ENCODE measurements at regions not wholly inside any gene's neighbourhood (a gene's known extent, or its start where the extent isn't known, plus 50 kb on each side); places are given as distances from the start of the nearest gene placed in this dataset.
"Not testable (repeated sequence)": the region's sequence is repeated elsewhere in the genome, so short reads cannot be mapped to it uniquely, and the experiment has no call there.

- no peak overlapping the region for H3K4me3 ChIP-seq (ENCODE audit: control insufficient read depth in 1 of 2, extremely low read depth in 1 of 2, low read length in 1 of 2)
- Mint-ChIP-seq H3K9me3 (no peaks in the 10 kb centered on the region), H3K4me1 (no peaks in the 10 kb centered on the region), H3K27me3 (peaks cover 5% of the 10 kb centered on the region in 2 donors), H3K36me3 (no peaks in the 10 kb centered on the region), H3K4me3 (no peak overlapping the region), H3K27ac (no peak overlapping the region)
- H3K9me3 ChIP-seq = no peaks in the 10 kb centered on the region
- H3K27me3 ChIP-seq (replicated peaks in 1 of 2; ENCODE audit: control insufficient read depth in 2 of 2, extremely low read depth in 1 of 2, insufficient read depth in 2 of 2, low read length in 1 of 2) = peaks cover 0 to 5% of the 10 kb centered on the region in 2 experiments
- DNase-seq (no peak), ATAC-seq (replicated peaks in 1 of 4) (no peak)
- POLR2A ChIA-PET = no interaction called here
- H3K36me3 ChIP-seq (ENCODE audit: control insufficient read depth in 2 of 2, extremely low read depth in 1 of 2, insufficient read depth in 1 of 2, low read length in 1 of 2) = no peaks in the 10 kb centered on the region
- H3K4me1 ChIP-seq (ENCODE audit: control insufficient read depth in 1 of 2, extremely low read depth in 1 of 2, insufficient read depth in 2 of 2, low read length in 2 of 2) = no peaks in the 10 kb centered on the region
- WGBS (ENCODE audit: insufficient coverage) = 0% methylated on average over 1 of the region's 3 CpGs
- no peak overlapping the region for H3K27ac ChIP-seq (ENCODE audit: low read length)
- CTCF ChIA-PET = no interaction called here
Measured at GRCh38 chr1:14415396-14415795, 183.1 kb upstream of the KAZN start.

- ATAC-seq (replicated peaks in 1 of 4); H3K9me3 ChIP-seq; H3K36me3 ChIP-seq (ENCODE audit: control insufficient read depth in 2 of 2, extremely low read depth in 1 of 2, insufficient read depth in 1 of 2, low read length in 1 of 2); H3K4me1 ChIP-seq (ENCODE audit: control insufficient read depth in 1 of 2, extremely low read depth in 1 of 2, insufficient read depth in 2 of 2, low read length in 2 of 2); H3K9me3 Mint-ChIP-seq; H3K27me3 Mint-ChIP-seq; H3K27ac ChIP-seq (ENCODE audit: low read length); POLR2A ChIA-PET; H3K4me3 ChIP-seq (ENCODE audit: control insufficient read depth in 1 of 2, extremely low read depth in 1 of 2, low read length in 1 of 2); DNase-seq; H3K27me3 ChIP-seq (replicated peaks in 1 of 2; ENCODE audit: control insufficient read depth in 2 of 2, extremely low read depth in 1 of 2, insufficient read depth in 2 of 2, low read length in 1 of 2); CTCF ChIA-PET; H3K4me3 Mint-ChIP-seq; H3K36me3 Mint-ChIP-seq; H3K4me1 Mint-ChIP-seq; H3K27ac Mint-ChIP-seq: not testable (repeated sequence)
- WGBS (ENCODE audit: insufficient coverage) = 89% methylated on average over 7 of the region's 15 CpGs
Measured at GRCh38 chr1:14419778-14420218, 178.7 kb upstream of the KAZN start.

GRCh38 chr1:14420686-14421085 lies 177.8 kb upstream of the KAZN start:
- H3K27me3 Mint-ChIP-seq = peaks cover 0 to 6% of the 10 kb centered on the region in 2 donors
- DNase-seq (no peak), ATAC-seq (replicated peaks in 1 of 4) (no peak)
- Histone ChIP-seq H3K4me3 (ENCODE audit: control insufficient read depth in 1 of 2, extremely low read depth in 1 of 2, low read length in 1 of 2) (no peak overlapping the region), H3K36me3 (ENCODE audit: control insufficient read depth in 2 of 2, extremely low read depth in 1 of 2, insufficient read depth in 1 of 2, low read length in 1 of 2) (no peaks in the 10 kb centered on the region), H3K9me3 (no peaks in the 10 kb centered on the region), H3K27ac (ENCODE audit: low read length) (no peak overlapping the region), H3K27me3 (replicated peaks in 1 of 2; ENCODE audit: control insufficient read depth in 2 of 2, extremely low read depth in 1 of 2, insufficient read depth in 2 of 2, low read length in 1 of 2) (peaks cover 0 to 3% of the 10 kb centered on the region in 2 experiments), H3K4me1 (ENCODE audit: control insufficient read depth in 1 of 2, extremely low read depth in 1 of 2, insufficient read depth in 2 of 2, low read length in 2 of 2) (no peaks in the 10 kb centered on the region)
- WGBS (ENCODE audit: insufficient coverage) = 96% methylated on average over 10 of the region's 26 CpGs
- ChIA-PET POLR2A (no interaction called here), CTCF (no interaction called here)
- H3K4me3 Mint-ChIP-seq = no peak overlapping the region
- no peaks in the 10 kb centered on the region for H3K9me3 Mint-ChIP-seq
- no peaks in the 10 kb centered on the region for H3K36me3 Mint-ChIP-seq
- H3K27ac Mint-ChIP-seq = no peak overlapping the region
- H3K4me1 Mint-ChIP-seq = no peaks in the 10 kb centered on the region

GRCh38 chr1:14421295-14421976 lies 177.0 kb upstream of the KAZN start:
- Mint-ChIP-seq H3K27ac (no peak overlapping the region), H3K4me1 (no peaks in the 10 kb centered on the region), H3K4me3 (no peak overlapping the region), H3K27me3 (peaks cover 0 to 6% of the 10 kb centered on the region in 2 donors), H3K36me3 (no peaks in the 10 kb centered on the region), H3K9me3 (no peaks in the 10 kb centered on the region)
- WGBS (ENCODE audit: insufficient coverage) = 91% methylated on average over 4 of the region's 5 CpGs
- H3K36me3 ChIP-seq (ENCODE audit: control insufficient read depth in 2 of 2, extremely low read depth in 1 of 2, insufficient read depth in 1 of 2, low read length in 1 of 2) = no peaks in the 10 kb centered on the region
- H3K27me3 ChIP-seq (replicated peaks in 1 of 2; ENCODE audit: control insufficient read depth in 2 of 2, extremely low read depth in 1 of 2, insufficient read depth in 2 of 2, low read length in 1 of 2) = peaks cover 0 to 3% of the 10 kb centered on the region in 2 experiments
- POLR2A ChIA-PET = no interaction called here
- DNase-seq = no peak
- H3K9me3 ChIP-seq = no peaks in the 10 kb centered on the region
- CTCF ChIA-PET = interaction anchor here in 1 of 2 donors (0.6 kb wide), 1 partner anchor 11 kb away, joined by 4 read pairs; no protein-coding TSS in a partner anchor
- H3K27ac ChIP-seq (ENCODE audit: low read length) = no peak overlapping the region
- ATAC-seq (replicated peaks in 1 of 4) = no peak
- no peak overlapping the region for H3K4me3 ChIP-seq (ENCODE audit: control insufficient read depth in 1 of 2, extremely low read depth in 1 of 2, low read length in 1 of 2)
- no peaks in the 10 kb centered on the region for H3K4me1 ChIP-seq (ENCODE audit: control insufficient read depth in 1 of 2, extremely low read depth in 1 of 2, insufficient read depth in 2 of 2, low read length in 2 of 2)

GRCh38 chr1:14421977-14422609 lies 176.4 kb upstream of the KAZN start:
- Mint-ChIP-seq H3K36me3 (no peaks in the 10 kb centered on the region), H3K4me1 (no peaks in the 10 kb centered on the region), H3K9me3 (no peaks in the 10 kb centered on the region), H3K4me3 (no peak overlapping the region), H3K27me3 (peaks cover 0 to 6% of the 10 kb centered on the region in 2 donors), H3K27ac (no peak overlapping the region)
- DNase-seq = no peak
- H3K4me3 ChIP-seq (ENCODE audit: control insufficient read depth in 1 of 2, extremely low read depth in 1 of 2, low read length in 1 of 2) = no peak overlapping the region
- peaks cover 0 to 3% of the 10 kb centered on the region in 2 experiments for H3K27me3 ChIP-seq (replicated peaks in 1 of 2; ENCODE audit: control insufficient read depth in 2 of 2, extremely low read depth in 1 of 2, insufficient read depth in 2 of 2, low read length in 1 of 2)
- H3K27ac ChIP-seq (ENCODE audit: low read length) = no peak overlapping the region
- 40% methylated on average over 2 of the region's 9 CpGs for WGBS (ENCODE audit: insufficient coverage)
- H3K4me1 ChIP-seq (ENCODE audit: control insufficient read depth in 1 of 2, extremely low read depth in 1 of 2, insufficient read depth in 2 of 2, low read length in 2 of 2) = no peaks in the 10 kb centered on the region
- no peaks in the 10 kb centered on the region for H3K36me3 ChIP-seq (ENCODE audit: control insufficient read depth in 2 of 2, extremely low read depth in 1 of 2, insufficient read depth in 1 of 2, low read length in 1 of 2)
- no peak for ATAC-seq (replicated peaks in 1 of 4)
- ChIA-PET CTCF (interaction anchor here in 1 of 2 donors (0.6 kb wide), 1 partner anchor 11 kb away, joined by 4 read pairs; no protein-coding TSS in a partner anchor), POLR2A (no interaction called here)
- H3K9me3 ChIP-seq = no peaks in the 10 kb centered on the region

- POLR2A ChIA-PET = no interaction called here
- H3K4me1 ChIP-seq (ENCODE audit: control insufficient read depth in 1 of 2, extremely low read depth in 1 of 2, insufficient read depth in 2 of 2, low read length in 2 of 2) = no peaks in the 10 kb centered on the region
- CTCF ChIA-PET = no interaction called here
- H3K4me3 Mint-ChIP-seq = no peak overlapping the region
- peaks cover 0 to 6% of the 10 kb centered on the region in 2 donors for H3K27me3 Mint-ChIP-seq
- no peaks in the 10 kb centered on the region for H3K4me1 Mint-ChIP-seq
- 86% methylated on average over 7 of the region's 9 CpGs for WGBS (ENCODE audit: insufficient coverage)
- H3K36me3 ChIP-seq (ENCODE audit: control insufficient read depth in 2 of 2, extremely low read depth in 1 of 2, insufficient read depth in 1 of 2, low read length in 1 of 2) = no peaks in the 10 kb centered on the region
- H3K27ac ChIP-seq (ENCODE audit: low read length) = no peak overlapping the region
- no peak for ATAC-seq (replicated peaks in 1 of 4)
- DNase-seq = no peak
- H3K9me3 Mint-ChIP-seq = no peaks in the 10 kb centered on the region
- no peaks in the 10 kb centered on the region for H3K36me3 Mint-ChIP-seq
- no peak overlapping the region for H3K4me3 ChIP-seq (ENCODE audit: control insufficient read depth in 1 of 2, extremely low read depth in 1 of 2, low read length in 1 of 2)
- no peak overlapping the region for H3K27ac Mint-ChIP-seq
- H3K9me3 ChIP-seq = no peaks in the 10 kb centered on the region
- peaks cover 0 to 3% of the 10 kb centered on the region in 2 experiments for H3K27me3 ChIP-seq (replicated peaks in 1 of 2; ENCODE audit: control insufficient read depth in 2 of 2, extremely low read depth in 1 of 2, insufficient read depth in 2 of 2, low read length in 1 of 2)
Measured at GRCh38 chr1:14424325-14425002, 174.0 kb upstream of the KAZN start.

All from T-cell (primary cell).